PFSK-1 (cell line): ENCODE measurements at regions not wholly inside any gene's neighbourhood (a gene's known extent, or its start where the extent isn't known, plus 50 kb on each side); places are given as distances from the start of the nearest gene placed in this dataset.

Source experiments
- POLR2AphosphoS5 ChIP-seq: IDR thresholded peaks from 2 replicates; pipeline ENCODE4 v1.6.1; 2012; ENCODE audit warnings: low read depth, mild to moderate bottlenecking, control low read depth, low read length, moderate library complexity
- SIN3A ChIP-seq: IDR thresholded peaks from 2 replicates; pipeline ENCODE4 v1.6.1; 2012; ENCODE audit warnings: mild to moderate bottlenecking, low read length, moderate library complexity, borderline replicate concordance; ENCODE audit not compliant: insufficient read depth

- no peak for TF ChIP-seq POLR2AphosphoS5
- TF ChIP-seq SIN3A: no peak
Observed at GRCh38 chr1:221437926-221438325, 304.0 kb downstream of the DUSP10 start.
